NCI-H446 (cell line): ENCODE measurements at regions not wholly inside any gene's neighbourhood (a gene's known extent, or its start where the extent isn't known, plus 50 kb on each side); places are given as distances from the start of the nearest gene placed in this dataset.
"Not testable (repeated sequence)": the region's sequence is repeated elsewhere in the genome, so short reads cannot be mapped to it uniquely, and the experiment has no call there.

Experiments
- DNase-seq, 2 experiments: peaks; one replicate each; lab custom pipeline; 2025; lab: John Stamatoyannopoulos, UW

DNA sequence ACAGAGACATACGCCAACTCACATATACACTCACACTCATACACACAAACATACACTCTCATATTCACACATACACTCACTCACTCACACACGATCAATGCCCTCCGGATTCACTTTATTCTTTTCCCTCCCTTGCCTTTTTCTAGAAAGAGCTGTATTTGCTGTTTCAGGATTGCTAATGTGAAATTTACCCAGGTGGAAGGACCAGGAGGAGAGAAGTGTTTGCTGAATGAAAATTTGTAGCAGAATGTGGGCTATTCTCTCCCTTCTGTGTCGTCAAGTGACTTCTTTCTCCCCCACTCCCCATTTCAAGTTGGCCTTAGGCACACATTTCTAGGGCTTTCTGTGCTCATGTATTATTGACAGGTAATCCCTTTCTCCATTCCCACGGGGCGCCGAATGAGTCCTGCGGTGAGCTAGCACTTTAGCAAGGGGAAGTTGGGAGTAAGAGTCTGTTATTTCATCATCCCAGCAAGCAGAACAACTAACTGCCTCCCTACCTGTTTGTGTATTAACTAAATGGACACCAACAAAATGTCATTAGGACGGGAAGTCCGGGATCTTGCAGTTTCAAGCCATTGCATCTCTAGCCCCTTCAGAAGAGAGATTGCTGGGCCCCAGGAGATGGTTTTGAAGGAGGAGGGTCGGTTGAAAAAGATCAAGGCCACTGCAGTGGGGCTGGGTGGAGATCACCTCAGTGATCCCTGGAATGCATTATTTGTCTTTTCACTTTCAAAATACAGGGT, 97.1 kb upstream of the TAF11L2 start:
- no peak for DNase-seq

DNA sequence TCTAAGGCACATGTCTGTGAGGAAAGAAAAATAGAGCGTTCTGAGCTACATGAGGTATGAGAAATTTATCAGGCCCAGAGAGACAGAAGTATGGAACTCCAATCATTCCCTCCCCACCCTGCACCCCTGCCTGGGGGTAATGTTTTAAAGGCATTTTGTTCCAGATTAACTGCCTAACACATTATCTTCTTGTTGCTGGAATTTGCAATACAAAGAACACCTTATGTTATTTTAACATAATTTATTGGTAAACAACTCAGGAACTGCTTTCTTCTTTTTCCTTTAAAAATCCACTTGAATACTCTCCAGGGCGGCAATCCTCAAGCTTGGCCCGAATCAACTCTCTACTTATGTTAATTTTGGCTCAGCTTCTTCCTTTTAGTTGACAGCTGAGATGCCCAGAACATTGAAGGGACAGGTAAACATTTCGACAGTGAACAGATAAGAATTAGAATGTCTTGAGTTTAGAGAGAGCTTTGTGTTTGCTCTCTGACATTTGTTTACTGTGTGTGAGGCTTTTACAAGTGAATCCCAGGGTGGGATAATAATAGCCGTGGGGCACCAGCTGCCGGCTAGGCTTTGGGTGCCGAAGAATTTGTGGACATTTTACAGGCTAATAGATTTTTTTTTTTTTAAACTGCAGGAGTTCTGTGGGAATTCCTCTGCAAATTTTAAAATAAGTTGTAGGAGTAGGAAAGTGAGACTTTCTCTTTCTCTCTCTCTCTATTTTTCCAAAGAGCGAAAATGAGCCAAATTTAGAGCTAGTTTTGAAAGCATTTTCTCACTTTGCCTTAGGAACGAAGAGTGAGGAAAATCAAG, 96.4 kb upstream of the TAF11L2 start:
- peak in 1 of 2 experiments; percentile 31 for DNase-seq

DNA sequence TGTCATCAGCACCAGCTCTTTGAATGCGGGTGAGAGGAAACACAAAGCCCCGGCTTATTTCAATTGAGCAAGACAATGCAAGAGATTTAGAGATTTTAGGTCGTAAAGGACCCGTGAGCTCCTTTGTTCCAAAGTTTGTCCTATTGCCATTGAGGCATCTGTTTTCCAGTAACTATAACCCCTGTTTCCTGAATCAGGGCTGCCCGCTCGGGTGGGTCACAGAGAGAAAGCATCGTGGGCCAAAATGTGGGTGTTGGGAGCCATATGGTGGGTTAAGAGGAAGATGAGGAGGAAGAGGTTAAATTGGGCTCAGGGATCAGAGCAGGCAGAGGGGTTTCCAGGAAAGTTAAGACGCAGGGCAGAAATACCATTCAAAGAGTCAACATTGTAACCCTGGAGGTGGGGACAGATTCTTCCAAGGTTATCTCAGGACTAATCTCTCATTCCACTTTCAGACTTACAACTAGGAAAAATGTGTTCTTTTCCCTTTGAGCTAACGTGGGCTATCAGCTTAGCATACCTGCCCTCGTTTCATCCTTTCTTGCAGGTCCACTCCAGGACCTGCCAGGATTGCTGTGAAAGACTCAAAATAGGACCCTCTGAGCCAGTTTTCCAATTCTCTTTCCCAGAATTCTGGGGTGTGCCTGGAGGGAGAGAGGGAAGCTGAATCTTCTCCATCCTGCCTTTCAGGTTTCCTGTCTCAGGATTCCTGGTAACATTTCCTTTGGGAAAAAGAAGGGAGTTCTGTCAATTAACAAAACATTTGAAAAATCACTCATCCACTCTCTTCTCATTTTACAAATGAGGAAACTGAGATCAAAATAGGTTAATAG, 95.5 kb upstream of the TAF11L2 start:
- no peak for DNase-seq

- DNase-seq = no peak
These were observed 94.1 kb upstream of the TAF11L2 start for GRCh38 chr5:17403695-17404490.

GRCh38 chr5:17405976-17406375, 92.1 kb upstream of the TAF11L2 start:
- DNase-seq = no peak

GRCh38 chr5:17406423-17406838, 91.6 kb upstream of the TAF11L2 start:
- no peak for DNase-seq

DNA sequence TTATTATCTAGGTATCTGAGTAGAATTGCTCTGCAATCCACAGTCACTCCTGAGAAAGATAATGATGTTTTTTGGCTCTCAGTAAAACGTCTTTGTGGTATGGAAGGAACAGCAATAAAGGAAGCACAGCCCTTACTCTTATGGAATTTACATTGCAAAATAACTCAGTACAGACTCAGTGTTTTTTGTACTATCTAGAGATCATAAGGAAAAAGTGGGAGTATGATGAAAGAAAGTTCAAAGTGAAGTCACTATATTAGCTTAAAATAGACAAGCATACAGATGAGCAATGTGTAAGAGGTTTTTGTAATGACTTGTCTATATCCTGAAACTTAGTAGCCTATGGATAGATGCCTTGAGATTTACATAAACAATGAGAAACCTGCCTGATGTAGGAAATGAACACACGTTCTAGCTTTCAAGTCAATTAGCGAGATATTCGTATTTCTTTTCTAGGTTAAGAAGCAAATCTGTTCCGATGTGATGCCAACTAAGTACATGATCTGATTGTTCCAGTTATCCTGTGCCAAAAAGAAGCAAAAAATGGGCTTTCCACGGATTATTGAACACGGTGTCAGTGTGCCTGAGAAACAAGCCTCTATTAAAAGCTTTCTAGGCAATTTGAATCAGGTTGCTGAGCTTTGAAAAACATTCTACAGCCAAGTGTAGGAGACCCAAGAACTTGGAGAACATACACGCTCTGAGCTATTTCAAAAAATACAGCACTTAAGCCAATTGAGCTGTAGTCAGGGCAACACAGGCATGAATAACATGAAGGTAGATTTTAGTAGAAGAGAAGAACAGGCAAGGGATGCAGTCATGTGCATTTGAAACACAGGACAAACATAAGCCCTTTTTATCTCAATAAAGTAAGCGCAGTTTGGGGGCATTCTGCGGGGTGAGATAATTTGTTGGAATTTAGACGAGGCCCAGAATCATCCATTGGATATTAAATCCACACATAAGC, 86.3 kb upstream of the TAF11L2 start:
- peak in 1 of 2 experiments; percentile 42 for DNase-seq

GRCh38 chr5:17412760-17413671, 85.0 kb upstream of the TAF11L2 start:
- peak in 1 of 2 experiments; percentile 16 for DNase-seq

DNA sequence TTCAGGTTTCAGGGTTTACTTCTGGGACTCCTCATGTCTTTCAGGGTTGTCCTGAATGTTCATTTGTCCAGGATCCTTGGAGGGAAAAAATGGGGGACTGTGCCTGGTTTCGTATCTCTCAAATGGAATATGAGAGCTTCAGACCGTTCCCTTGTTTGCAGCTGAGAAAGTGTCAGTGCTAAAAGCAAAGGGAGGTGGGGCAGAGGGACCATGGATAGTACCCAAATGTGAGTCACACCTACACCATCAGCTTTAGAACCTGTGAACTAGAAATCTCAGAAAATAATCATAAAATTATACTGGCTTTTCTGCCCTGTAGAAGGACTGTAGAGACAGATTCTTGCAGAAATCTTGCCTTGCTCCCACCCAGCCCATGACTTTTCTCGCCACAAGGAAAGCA, 84.3 kb upstream of the TAF11L2 start:
- no peak for DNase-seq

DNA sequence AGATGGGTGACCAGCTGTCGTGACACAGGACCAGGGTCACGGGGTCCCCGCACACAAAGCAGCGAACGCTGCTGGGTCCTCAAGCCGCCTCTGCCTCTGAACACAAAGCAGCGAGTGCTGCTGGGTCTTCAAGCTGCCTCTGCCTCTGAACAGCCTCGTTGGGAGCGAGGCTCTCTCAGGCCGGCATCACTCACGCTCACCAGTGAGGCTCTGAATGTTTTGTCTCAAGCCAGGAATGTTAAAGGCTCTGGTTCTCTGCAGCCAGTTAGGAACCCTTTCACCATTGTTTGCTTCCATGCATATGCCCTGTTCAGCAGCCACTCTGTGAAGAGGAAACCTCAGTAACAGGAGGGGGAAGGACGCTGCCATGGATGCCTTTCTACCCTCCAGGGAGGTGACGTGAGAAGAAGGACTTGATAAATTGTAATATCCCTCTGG, 82.7 kb upstream of the TAF11L2 start:
- DNase-seq = peak in 1 of 2 experiments; percentile 53

DNA sequence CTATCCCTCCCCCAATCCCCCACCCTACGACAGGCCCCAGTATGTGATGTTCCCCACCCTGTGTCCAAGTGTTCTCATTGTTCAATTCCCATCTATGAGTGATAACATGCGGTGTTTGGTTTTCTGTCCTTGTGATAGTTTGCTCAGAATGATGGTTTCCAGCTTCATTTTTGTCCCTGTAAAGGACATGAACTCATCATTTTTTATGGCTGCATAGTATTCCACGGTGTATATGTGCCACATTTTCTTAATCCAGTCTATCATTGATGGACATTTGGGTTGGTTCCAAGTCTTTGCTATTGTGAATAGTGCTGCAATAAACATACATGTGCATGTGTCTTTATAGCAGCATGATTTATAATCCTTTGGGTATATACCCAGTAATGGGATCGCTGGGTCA, 81.7 kb upstream of the TAF11L2 start:
- not testable (repeated sequence) for DNase-seq

DNA sequence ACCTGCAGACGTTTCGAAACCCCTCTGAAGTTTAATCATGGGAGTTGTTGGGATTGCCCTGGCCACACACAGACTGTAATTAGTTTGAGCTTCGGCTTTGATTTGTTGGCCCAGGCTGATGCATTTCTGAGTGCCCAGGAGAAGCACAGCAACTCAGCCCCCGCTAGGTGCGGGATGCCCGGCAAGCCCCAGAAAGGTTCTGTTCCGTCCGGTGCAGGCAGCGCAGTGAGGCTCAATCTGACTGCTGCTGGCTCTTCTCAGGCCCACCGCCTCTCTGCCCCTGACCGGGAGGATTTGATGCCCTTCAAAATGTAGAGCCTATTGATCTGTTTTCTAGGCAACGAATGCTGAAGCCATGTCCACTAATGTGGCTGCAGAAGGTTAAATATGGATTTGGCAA, 73.4 kb upstream of the TAF11L2 start:
- DNase-seq = no peak

GRCh38 chr5:17425385-17426070, 72.5 kb upstream of the TAF11L2 start:
- DNase-seq = no peak

GRCh38 chr5:17426104-17426749, 71.8 kb upstream of the TAF11L2 start:
- no peak for DNase-seq

DNA sequence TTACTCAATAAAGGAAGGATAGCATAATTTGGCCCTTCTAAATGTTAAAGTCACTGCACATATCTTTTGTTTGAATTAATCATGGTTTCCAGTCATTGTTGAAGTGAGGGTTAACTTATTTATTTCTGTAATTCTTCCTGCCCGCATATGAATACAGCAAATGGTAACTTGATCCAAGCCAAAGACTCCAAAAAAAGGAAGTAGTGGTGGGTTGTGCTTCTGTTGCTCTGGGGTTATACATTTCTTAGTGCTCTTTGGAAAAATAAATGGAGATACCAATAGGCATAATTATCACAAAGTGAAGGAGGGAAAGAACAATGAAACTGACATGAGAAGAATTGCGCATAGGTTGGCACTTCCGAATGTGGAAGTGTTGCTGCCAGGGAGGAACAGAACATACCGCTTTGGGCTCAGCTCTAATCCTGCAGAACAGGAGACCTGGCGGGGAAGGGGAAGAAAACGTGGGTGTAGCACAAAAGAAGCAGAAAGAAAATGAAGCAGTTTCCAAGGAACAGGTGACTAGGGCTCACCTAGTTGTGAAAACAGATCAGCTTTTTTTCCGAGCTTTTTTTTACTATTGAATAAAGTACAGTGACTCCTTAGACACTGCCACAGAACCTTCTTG, 69.7 kb upstream of the TAF11L2 start:
- no peak for DNase-seq

GRCh38 chr5:17429353-17429752, 68.7 kb upstream of the TAF11L2 start:
- DNase-seq = no peak

- no peak for DNase-seq
These were observed 67.8 kb upstream of the TAF11L2 start for GRCh38 chr5:17430241-17430640.
